ENCODE measurements at regions not wholly inside any gene's neighbourhood (a gene's known extent, or its start where the extent isn't known, plus 50 kb on each side); places are given as distances from the start of the nearest gene placed in this dataset.

- H3K27ac ChIP-seq (ENCODE audit: extremely low read depth, low read depth, low read length), result no peak overlapping the region
- ChIA-PET CTCF (interaction anchor here (0.6 to 1.2 kb wide), 3 partner anchors 12 to 162 kb away, joined by 3 to 5 read pairs (median 4); no protein-coding TSS in a partner anchor), POLR2A (no interaction called here)
- H3K36me3 ChIP-seq (ENCODE audit: control insufficient read depth in 2 of 2, insufficient read depth in 1 of 2, low read length in 2 of 2), result no peaks in the 10 kb centered on the region
- H3K4me3 ChIP-seq (ENCODE audit: low read depth, low read length), result no peak overlapping the region
- no peaks in the 10 kb centered on the region for H3K9me3 ChIP-seq (ENCODE audit: control insufficient read depth, insufficient read depth, low read depth, low read length)
- no peaks in the 10 kb centered on the region for H3K4me1 ChIP-seq (ENCODE audit: control insufficient read depth, insufficient read depth, low read length)
- TF ChIP-seq ZNF596 (tag by site-specific recombination; IDR thresholded peaks at IDR 0.05), result no peak
- no peak for TF ChIP-seq ZNF501 (tag by site-specific recombination; IDR thresholded peaks at IDR 0.05)
- no peak for TF ChIP-seq ZNF341 (tag by site-specific recombination; IDR thresholded peaks at IDR 0.05; ENCODE audit: low read depth)
- TF ChIP-seq ZNF776 (tag by site-specific recombination; IDR thresholded peaks at IDR 0.05; ENCODE audit: borderline replicate concordance), result no peak
- 0 out of 2 replicates have a peak, but pooled peaks have one; percentile 3 for TF ChIP-seq ZNF654 (tag by site-specific recombination; IDR thresholded peaks at IDR 0.05; ENCODE audit: low read depth)
These were observed 285.6 kb upstream of the ARHGEF26 start for GRCh38 chr3:153835540-153835939.

GRCh38 chr3:153840487-153840886 is 280.7 kb upstream of the ARHGEF26 start:
- CTCF ChIA-PET, result no interaction called here
- TF ChIP-seq ZNF785 (tag by site-specific recombination; IDR thresholded peaks at IDR 0.05) (no peak), REST (tag by site-specific recombination; IDR thresholded peaks at IDR 0.05) (no peak), ZNF114 (tag by site-specific recombination; IDR thresholded peaks at IDR 0.05) (no peak), ZNF23 (tag by site-specific recombination; IDR thresholded peaks at IDR 0.05; ENCODE audit: borderline replicate concordance) (no peak), ZNF621 (tag by site-specific recombination; IDR thresholded peaks at IDR 0.05) (no peak), OSR2 (tag by site-specific recombination; IDR thresholded peaks at IDR 0.05) (no peak), ZNF248 (tag by site-specific recombination; IDR thresholded peaks at IDR 0.05) (no peak), ZNF169 (tag by site-specific recombination; IDR thresholded peaks at IDR 0.05) (no peak), ZNF391 (tag by site-specific recombination; IDR thresholded peaks at IDR 0.05; ENCODE audit: borderline replicate concordance, low read depth) (no peak), KLF1 (tag by site-specific recombination; IDR thresholded peaks at IDR 0.05) (no peak), MEIS1 (CRISPR knock-in tag; IDR thresholded peaks at IDR 0.05; ENCODE audit: borderline replicate concordance) (no peak)
- no peak overlapping the region for H3K4me3 ChIP-seq (ENCODE audit: low read depth, low read length)
- no peaks in the 10 kb centered on the region for H3K4me1 ChIP-seq (ENCODE audit: control insufficient read depth, insufficient read depth, low read length)
- no peak overlapping the region for H3K27ac ChIP-seq (ENCODE audit: extremely low read depth, low read depth, low read length)
- no peaks in the 10 kb centered on the region for H3K36me3 ChIP-seq (ENCODE audit: control insufficient read depth in 2 of 2, insufficient read depth in 1 of 2, low read length in 2 of 2)
- POLR2A ChIA-PET, result no interaction called here
- H3K9me3 ChIP-seq (ENCODE audit: control insufficient read depth, insufficient read depth, low read depth, low read length), result no peaks in the 10 kb centered on the region

GRCh38 chr3:153843994-153844393 is 277.2 kb upstream of the ARHGEF26 start:
- Histone ChIP-seq H3K9me3 (ENCODE audit: control insufficient read depth, insufficient read depth, low read depth, low read length) (no peaks in the 10 kb centered on the region), H3K4me1 (ENCODE audit: control insufficient read depth, insufficient read depth, low read length) (no peaks in the 10 kb centered on the region), H3K36me3 (ENCODE audit: control insufficient read depth in 2 of 2, insufficient read depth in 1 of 2, low read length in 2 of 2) (no peaks in the 10 kb centered on the region), H3K27ac (ENCODE audit: extremely low read depth, low read depth, low read length) (no peak overlapping the region), H3K4me3 (ENCODE audit: low read depth, low read length) (no peak overlapping the region)
- POLR2A ChIA-PET, result no interaction called here
- CTCF ChIA-PET, result no interaction called here
- TF ChIP-seq SP7 (tag by site-specific recombination; IDR thresholded peaks at IDR 0.05), result no peak
- TF ChIP-seq ZNF837 (tag by site-specific recombination; IDR thresholded peaks at IDR 0.05), result no peak
- no peak for TF ChIP-seq ZNF843 (tag by site-specific recombination; IDR thresholded peaks at IDR 0.05)
- TF ChIP-seq ZFP41 (tag by site-specific recombination; IDR thresholded peaks at IDR 0.05; ENCODE audit: borderline replicate concordance), result no peak
- no peak for TF ChIP-seq ZNF341 (tag by site-specific recombination; IDR thresholded peaks at IDR 0.05; ENCODE audit: low read depth)
- TF ChIP-seq ZNF157 (tag by site-specific recombination; IDR thresholded peaks at IDR 0.05), result no peak
- no peak for TF ChIP-seq KLF16 (tag by site-specific recombination; IDR thresholded peaks at IDR 0.05)
- no peak for TF ChIP-seq ZNF302 (tag by site-specific recombination; IDR thresholded peaks at IDR 0.05; ENCODE audit: low read depth)
- no peak for TF ChIP-seq ZNF747 (tag by site-specific recombination; IDR thresholded peaks at IDR 0.05)
- TF ChIP-seq ZNF292 (tag by site-specific recombination; IDR thresholded peaks at IDR 0.05; ENCODE audit: borderline replicate concordance, low read depth), result no peak
- no peak for TF ChIP-seq ZNF776 (tag by site-specific recombination; IDR thresholded peaks at IDR 0.05; ENCODE audit: borderline replicate concordance)
- TF ChIP-seq ZBTB49 (tag by site-specific recombination; IDR thresholded peaks at IDR 0.05; ENCODE audit: low read depth), result no peak
- no peak for TF ChIP-seq ZNF488 (tag by site-specific recombination; IDR thresholded peaks at IDR 0.05)
- no peak for TF ChIP-seq ZNF146 (tag by site-specific recombination; IDR thresholded peaks at IDR 0.05)
- no peak for TF ChIP-seq ZNF169 (tag by site-specific recombination; IDR thresholded peaks at IDR 0.05)

All from HEK293 (cell line).